ENCODE measurements at regions not wholly inside any gene's neighbourhood (a gene's known extent, or its start where the extent isn't known, plus 50 kb on each side); places are given as distances from the start of the nearest gene placed in this dataset.

GRCh38 chr16:85293904-85294642 lies 181.8 kb upstream of the CIBAR2 start:
- Histone ChIP-seq H2AFZ (ENCODE audit: insufficient read depth, low read length, poor library complexity) (no peak overlapping the region), H3K79me1 (ENCODE audit: low read length) (no peaks in the 10 kb centered on the region), H3K23ac (ENCODE audit: low read length) (no peak overlapping the region), H2BK12ac (ENCODE audit: low read length) (no peak overlapping the region), H3K4me1 (ENCODE audit: control insufficient read depth in 1 of 2, insufficient read depth in 2 of 2, low read length in 2 of 2) (peaks cover 4 to 9% of the 10 kb centered on the region in 2 experiments), H2BK120ac (ENCODE audit: insufficient read depth, low read length, poor library complexity) (no peak overlapping the region), H3K27me3 (ENCODE audit: insufficient read depth, low read length) (no peaks in the 10 kb centered on the region), H3K79me2 (ENCODE audit: control insufficient read depth, insufficient read depth, low read length, poor library complexity) (no peaks in the 10 kb centered on the region), H4K8ac (ENCODE audit: low read depth, low read length) (no peak overlapping the region), H3K27ac (ENCODE audit: low read depth, low read length) (no peak overlapping the region), H2AK5ac (ENCODE audit: low read length) (no peak overlapping the region), H2BK5ac (ENCODE audit: low read depth, low read length, poor library complexity) (no peak overlapping the region), H3K14ac (ENCODE audit: low read length) (no peak overlapping the region), H3K4me2 (ENCODE audit: low read length) (no peak overlapping the region), H3K36me3 (ENCODE audit: control insufficient read depth in 1 of 2, insufficient read depth in 2 of 2, low read length in 2 of 2) (no peaks in the 10 kb centered on the region), H3K18ac (ENCODE audit: low read length) (no peak overlapping the region), H4K12ac (ENCODE audit: low read depth, low read length) (no peak overlapping the region), H3K4ac (ENCODE audit: low read depth, low read length) (no peak overlapping the region), H3K4me3 (ENCODE audit: low read depth, low read length) (no peak overlapping the region), H3K9ac (ENCODE audit: low read length) (no peak overlapping the region), H4K91ac (ENCODE audit: low read depth, low read length) (no peak overlapping the region), H3K9me3 (ENCODE audit: insufficient read depth, low read depth, low read length) (peaks cover 2% of the 10 kb centered on the region)
- DNase-seq = no peak
- no CpG with 5 or more reads among the region's 15 CpGs for WGBS (ENCODE audit: extremely low coverage, insufficient coverage, insufficient read length)

GRCh38 chr16:85294810-85295508 lies 182.7 kb upstream of the CIBAR2 start:
- Histone ChIP-seq H3K4me1 (ENCODE audit: control insufficient read depth in 1 of 2, insufficient read depth in 2 of 2, low read length in 2 of 2) (peaks cover 4 to 9% of the 10 kb centered on the region in 2 experiments), H2BK12ac (ENCODE audit: low read length) (no peak overlapping the region), H3K4me2 (ENCODE audit: low read length) (no peak overlapping the region), H2AFZ (ENCODE audit: insufficient read depth, low read length, poor library complexity) (no peak overlapping the region), H3K27me3 (ENCODE audit: insufficient read depth, low read length) (no peaks in the 10 kb centered on the region), H3K9me3 (ENCODE audit: insufficient read depth, low read depth, low read length) (peaks cover 2% of the 10 kb centered on the region), H4K91ac (ENCODE audit: low read depth, low read length) (no peak overlapping the region), H3K4ac (ENCODE audit: low read depth, low read length) (no peak overlapping the region), H3K14ac (ENCODE audit: low read length) (no peak overlapping the region), H4K12ac (ENCODE audit: low read depth, low read length) (no peak overlapping the region), H2BK120ac (ENCODE audit: insufficient read depth, low read length, poor library complexity) (no peak overlapping the region), H4K8ac (ENCODE audit: low read depth, low read length) (no peak overlapping the region), H2AK5ac (ENCODE audit: low read length) (no peak overlapping the region), H3K79me2 (ENCODE audit: control insufficient read depth, insufficient read depth, low read length, poor library complexity) (no peaks in the 10 kb centered on the region), H2BK5ac (ENCODE audit: low read depth, low read length, poor library complexity) (no peak overlapping the region), H3K23ac (ENCODE audit: low read length) (no peak overlapping the region), H3K27ac (ENCODE audit: low read depth, low read length) (no peak overlapping the region), H3K4me3 (ENCODE audit: low read depth, low read length) (no peak overlapping the region), H3K79me1 (ENCODE audit: low read length) (no peaks in the 10 kb centered on the region), H3K18ac (ENCODE audit: low read length) (no peak overlapping the region), H3K36me3 (ENCODE audit: control insufficient read depth in 1 of 2, insufficient read depth in 2 of 2, low read length in 2 of 2) (no peaks in the 10 kb centered on the region), H3K9ac (ENCODE audit: low read length) (no peak overlapping the region)
- WGBS (ENCODE audit: extremely low coverage, insufficient coverage, insufficient read length) = no CpG with 5 or more reads among the region's 25 CpGs
- DNase-seq = peak in 1 of 2 donors; percentile 44

- no peaks in the 10 kb centered on the region for H3K27me3 ChIP-seq (ENCODE audit: insufficient read depth, low read length)
- no peak overlapping the region for H3K4ac ChIP-seq (ENCODE audit: low read depth, low read length)
- no peak overlapping the region for H2BK12ac ChIP-seq (ENCODE audit: low read length)
- H3K23ac ChIP-seq (ENCODE audit: low read length) = no peak overlapping the region
- peaks cover 4 to 9% of the 10 kb centered on the region in 2 experiments for H3K4me1 ChIP-seq (ENCODE audit: control insufficient read depth in 1 of 2, insufficient read depth in 2 of 2, low read length in 2 of 2)
- no peak overlapping the region for H4K8ac ChIP-seq (ENCODE audit: low read depth, low read length)
- H3K18ac ChIP-seq (ENCODE audit: low read length) = no peak overlapping the region
- no CpG with 5 or more reads among the region's 18 CpGs for WGBS (ENCODE audit: extremely low coverage, insufficient coverage, insufficient read length)
- no peak overlapping the region for H2BK120ac ChIP-seq (ENCODE audit: insufficient read depth, low read length, poor library complexity)
- DNase-seq = peak in 1 of 2 donors; percentile 64
- no peak overlapping the region for H3K4me2 ChIP-seq (ENCODE audit: low read length)
- H4K91ac ChIP-seq (ENCODE audit: low read depth, low read length) = no peak overlapping the region
- H3K14ac ChIP-seq (ENCODE audit: low read length) = no peak overlapping the region
- H3K9ac ChIP-seq (ENCODE audit: low read length) = no peak overlapping the region
- H3K27ac ChIP-seq (ENCODE audit: low read depth, low read length) = no peak overlapping the region
- H3K9me3 ChIP-seq (ENCODE audit: insufficient read depth, low read depth, low read length) = peaks cover 2% of the 10 kb centered on the region
- H3K36me3 ChIP-seq (ENCODE audit: control insufficient read depth in 1 of 2, insufficient read depth in 2 of 2, low read length in 2 of 2) = no peaks in the 10 kb centered on the region
- no peak overlapping the region for H2AK5ac ChIP-seq (ENCODE audit: low read length)
- no peak overlapping the region for H4K12ac ChIP-seq (ENCODE audit: low read depth, low read length)
- no peaks in the 10 kb centered on the region for H3K79me1 ChIP-seq (ENCODE audit: low read length)
- H3K4me3 ChIP-seq (ENCODE audit: low read depth, low read length) = no peak overlapping the region
- H3K79me2 ChIP-seq (ENCODE audit: control insufficient read depth, insufficient read depth, low read length, poor library complexity) = no peaks in the 10 kb centered on the region
- no peak overlapping the region for H2AFZ ChIP-seq (ENCODE audit: insufficient read depth, low read length, poor library complexity)
- no peak overlapping the region for H2BK5ac ChIP-seq (ENCODE audit: low read depth, low read length, poor library complexity)
These were observed 184.8 kb upstream of the CIBAR2 start for GRCh38 chr16:85296859-85297660.

- no peak overlapping the region for H3K18ac ChIP-seq (ENCODE audit: low read length)
- H3K4ac ChIP-seq (ENCODE audit: low read depth, low read length) = no peak overlapping the region
- no peak overlapping the region for H3K23ac ChIP-seq (ENCODE audit: low read length)
- H3K79me1 ChIP-seq (ENCODE audit: low read length) = no peaks in the 10 kb centered on the region
- H2AFZ ChIP-seq (ENCODE audit: insufficient read depth, low read length, poor library complexity) = no peak overlapping the region
- no peak overlapping the region for H4K12ac ChIP-seq (ENCODE audit: low read depth, low read length)
- no peak overlapping the region for H3K27ac ChIP-seq (ENCODE audit: low read depth, low read length)
- no peaks in the 10 kb centered on the region for H3K79me2 ChIP-seq (ENCODE audit: control insufficient read depth, insufficient read depth, low read length, poor library complexity)
- no peak overlapping the region for H3K4me2 ChIP-seq (ENCODE audit: low read length)
- H2AK5ac ChIP-seq (ENCODE audit: low read length) = no peak overlapping the region
- no peak overlapping the region for H2BK5ac ChIP-seq (ENCODE audit: low read depth, low read length, poor library complexity)
- no peak for DNase-seq
- no peak overlapping the region for H4K91ac ChIP-seq (ENCODE audit: low read depth, low read length)
- WGBS (ENCODE audit: extremely low coverage, insufficient coverage, insufficient read length) = no CpG with 5 or more reads among the region's 9 CpGs
- no peak overlapping the region for H2BK12ac ChIP-seq (ENCODE audit: low read length)
- peaks cover 4 to 9% of the 10 kb centered on the region in 2 experiments for H3K4me1 ChIP-seq (ENCODE audit: control insufficient read depth in 1 of 2, insufficient read depth in 2 of 2, low read length in 2 of 2)
- H4K8ac ChIP-seq (ENCODE audit: low read depth, low read length) = no peak overlapping the region
- no peaks in the 10 kb centered on the region for H3K27me3 ChIP-seq (ENCODE audit: insufficient read depth, low read length)
- no peak overlapping the region for H3K14ac ChIP-seq (ENCODE audit: low read length)
- no peak overlapping the region for H2BK120ac ChIP-seq (ENCODE audit: insufficient read depth, low read length, poor library complexity)
- peaks cover 2% of the 10 kb centered on the region for H3K9me3 ChIP-seq (ENCODE audit: insufficient read depth, low read depth, low read length)
- H3K36me3 ChIP-seq (ENCODE audit: control insufficient read depth in 1 of 2, insufficient read depth in 2 of 2, low read length in 2 of 2) = no peaks in the 10 kb centered on the region
- no peak overlapping the region for H3K9ac ChIP-seq (ENCODE audit: low read length)
- no peak overlapping the region for H3K4me3 ChIP-seq (ENCODE audit: low read depth, low read length)
These were observed 185.6 kb upstream of the CIBAR2 start for GRCh38 chr16:85297881-85298280.

All from trophoblast cell (in vitro differentiated cells and primary cell).